HCT116 (cell line): ENCODE measurements at regions not wholly inside any gene's neighbourhood (a gene's known extent, or its start where the extent isn't known, plus 50 kb on each side); places are given as distances from the start of the nearest gene placed in this dataset.

Experiments used
- ATAC-seq: fragments of 200-7000 bp; cut with Tn5 transposase; 2 replicates; pipeline ENCODE4 v1.9.1; 2020; ENCODE audit warnings: mild to moderate bottlenecking, moderate library complexity
- BruUV-seq: library from RNA; stranded (reverse); fragments of 400-500 nt; replicated peaks from 2 replicates; lab custom pipeline; 2021; lab: Mats Ljungman, UMichigan
- CTCF ChIA-PET: fragments of 300-600 bp; sonication (Branson Sonifier 250); formaldehyde crosslinking; loops from one replicate; lab custom pipeline; 2021; ENCODE audit warnings: antibody characterized with exemption; lab: Charles Lee
- POLR2A ChIA-PET: fragments of 300-600, 350-600 bp; sonication (Branson Sonifier 250); formaldehyde crosslinking; loops from one replicate; lab custom pipeline; 2021; ENCODE audit warnings: antibody characterized with exemption; lab: Charles Lee
- RAD21 ChIA-PET, 2 experiments: fragments of 300-600 bp; sonication (Branson Sonifier 250); formaldehyde crosslinking; loops; one replicate each; lab custom pipeline; 2023; ENCODE audit warnings: low total read pairs in 2 of 2; ENCODE audit not compliant: uncharacterized antibody in 2 of 2, unreplicated experiment in 2 of 2, low non-redundant PET in 1 of 2; lab: Charles Lee
- DNase-seq: peaks from one replicate; pipeline ENCODE4 v3.0.0-alpha.2; 2010; ENCODE audit warnings: low read depth, low spot score
- H2AFZ ChIP-seq: fragments of 200-600 bp; shearing (Covaris generic), sonication (generic); 2 replicates; pipeline ENCODE4 v1.6.1; 2017; ENCODE audit warnings: low read depth, mixed run types, mixed read lengths, antibody characterized with exemption, low read length; ENCODE audit not compliant: poor library complexity, severe bottlenecking
- H3K27ac ChIP-seq: 2 replicates; pipeline ENCODE4 v1.5.1; 2012; ENCODE audit warnings: low read depth, low read length
- H3K27me3 ChIP-seq: fragments of 200-600 bp; sonication (generic); 2 replicates; pipeline ENCODE4 v1.6.1; 2016; ENCODE audit warnings: mixed run types, low read length, mixed read lengths; ENCODE audit not compliant: insufficient read depth
- H3K36me3 ChIP-seq, 2 experiments: fragments of 200-500 bp in 1 of 2; fragments of 200-600 bp in 1 of 2; sonication (Bioruptor generic) in 1 of 2; sonication (generic) in 1 of 2; 2 replicates each; pipeline versions ENCODE4 v1.5.1 to v1.6.1; 2014 to 2016; ENCODE audit warnings: low read length in 2 of 2, inconsistent platforms in 1 of 2, mixed read lengths in 1 of 2, mixed run types in 1 of 2; ENCODE audit not compliant: insufficient read depth in 2 of 2, control insufficient read depth in 1 of 2
- H3K4me1 ChIP-seq, 2 experiments: fragments of 200-600 bp in 1 of 2; sonication (generic) in 1 of 2; 2 replicates each; pipeline versions ENCODE4 v1.5.1 to v1.6.1; 2012 to 2017; ENCODE audit warnings: low read length in 2 of 2, inconsistent platforms in 1 of 2, mild to moderate bottlenecking in 1 of 2, mixed read lengths in 1 of 2, mixed run types in 1 of 2, moderate library complexity in 1 of 2; ENCODE audit not compliant: insufficient read depth in 2 of 2, control insufficient read depth in 1 of 2
- H3K4me2 ChIP-seq: fragments of 200-600 bp; sonication (generic); 2 replicates; pipeline ENCODE4 v1.6.1; 2017; ENCODE audit warnings: mixed run types, low read length, mixed read lengths
- H3K4me3 ChIP-seq, 2 experiments: fragments of 200-600 bp in 1 of 2; sonication (generic) in 1 of 2; replicated peaks in 1 of 2; 2 replicates each; pipeline ENCODE4 v1.5.1; 2011 to 2016; ENCODE audit warnings: low read length in 2 of 2, control low read depth in 1 of 2, low read depth in 1 of 2, mild to moderate bottlenecking in 1 of 2, mixed read lengths in 1 of 2, mixed run types in 1 of 2
- H3K79me2 ChIP-seq: fragments of 200-600 bp; sonication (generic); 2 replicates; pipeline ENCODE4 v1.6.1; 2017; ENCODE audit warnings: mild to moderate bottlenecking, mixed run types, low read length, moderate library complexity, mixed read lengths; ENCODE audit not compliant: insufficient read depth
- H3K9ac ChIP-seq: fragments of 200-600 bp; sonication (generic); 2 replicates; pipeline ENCODE4 v1.6.1; 2016; ENCODE audit warnings: low read length, mixed read lengths
- H3K9me2 ChIP-seq: fragments of 200-600 bp; sonication (generic), shearing (Covaris generic); 2 replicates; pipeline ENCODE4 v1.6.1; 2017; ENCODE audit warnings: mixed run types, mild to moderate bottlenecking, moderate library complexity; ENCODE audit not compliant: insufficient read depth
- H3K9me3 ChIP-seq, 2 experiments: fragments of 200-500 bp in 1 of 2; fragments of 200-600 bp in 1 of 2; sonication (Bioruptor generic) in 1 of 2; sonication (generic) in 1 of 2; 2 replicates each; pipeline ENCODE4 v1.6.1; 2014 to 2017; ENCODE audit warnings: low read length in 2 of 2, mixed read lengths in 2 of 2, inconsistent platforms in 1 of 2, low read depth in 1 of 2, mild to moderate bottlenecking in 1 of 2, mixed run types in 1 of 2, moderate library complexity in 1 of 2; ENCODE audit not compliant: control insufficient read depth in 1 of 2, insufficient read depth in 1 of 2
- H4K20me1 ChIP-seq: fragments of 200-600 bp; sonication (generic), shearing (Covaris generic); 2 replicates; pipeline ENCODE4 v1.6.1; 2017; ENCODE audit warnings: mixed run types, mild to moderate bottlenecking, moderate library complexity; ENCODE audit not compliant: insufficient read depth
- CBX3 ChIP-seq: IDR thresholded peaks from 2 replicates; pipeline ENCODE4 v1.6.1; 2012; ENCODE audit warnings: low read depth
- EGR1 ChIP-seq: IDR thresholded peaks from 2 replicates; pipeline ENCODE4 v1.6.1; 2012; ENCODE audit warnings: low read depth
- ELF1 ChIP-seq: IDR thresholded peaks from 2 replicates; pipeline ENCODE4 v1.6.1; 2012; ENCODE audit warnings: low read depth, borderline replicate concordance
- EZH2 ChIP-seq: fragments of 200-600 bp; sonication (generic); IDR thresholded peaks from 2 replicates; pipeline ENCODE4 v1.6.1; 2017; ENCODE audit warnings: antibody characterized with exemption, mixed run types
- EZH2phosphoT487 ChIP-seq: fragments of 200-600 bp; IDR thresholded peaks from 2 replicates; pipeline ENCODE4 v1.6.1; 2018; ENCODE audit warnings: antibody characterized with exemption, borderline replicate concordance
- FOSL1 ChIP-seq: IDR thresholded peaks from 2 replicates; pipeline ENCODE4 v1.6.1; 2012; ENCODE audit warnings: low read depth
- JUND ChIP-seq: IDR thresholded peaks from 2 replicates; pipeline ENCODE4 v1.6.1; 2012
- POLR2A ChIP-seq: IDR thresholded peaks from 2 replicates; pipeline ENCODE4 v1.7.0; 2011; ENCODE audit warnings: borderline replicate concordance; ENCODE audit not compliant: insufficient read depth, insufficient read length; ENCODE audit errors: extremely low read depth
- POLR2AphosphoS5 ChIP-seq: IDR thresholded peaks from 2 replicates; pipeline ENCODE4 v1.6.1; 2011; ENCODE audit warnings: mild to moderate bottlenecking, low read depth, low read length, moderate library complexity
- SRF ChIP-seq: IDR thresholded peaks from 2 replicates; pipeline ENCODE4 v1.6.1; 2012; ENCODE audit warnings: low read depth
- TCF7L2 ChIP-seq: IDR thresholded peaks from 2 replicates; pipeline ENCODE4 v1.7.0; 2011; ENCODE audit warnings: borderline replicate concordance, inconsistent platforms; ENCODE audit not compliant: insufficient read depth, insufficient read length; ENCODE audit errors: extremely low read depth
- YY1 ChIP-seq: IDR thresholded peaks from 2 replicates; pipeline ENCODE4 v1.6.1; 2011; ENCODE audit warnings: low read length, low read depth, moderate library complexity, mild to moderate bottlenecking; ENCODE audit not compliant: insufficient replicate concordance; ENCODE audit errors: extremely low read depth
- ZFX ChIP-seq: fragments of 450-650 bp; IDR thresholded peaks from 2 replicates; pipeline ENCODE4 v1.6.1; 2017
- ZNF274 ChIP-seq: fragments of 200-500 bp; sonication (Bioruptor generic); IDR thresholded peaks from 2 replicates; pipeline ENCODE4 v1.6.1; 2014; ENCODE audit warnings: mild to moderate bottlenecking, low read depth, low read length, inconsistent platforms
- intact Hi-C: fragments of 100-400 bp; cut with micrococcal nuclease; formaldehyde crosslinking; loops from 2 replicates; pipeline ENCODE4 v1.10.0; 2022
- TF ChIP-seq, protein P1 (sequence below): IDR thresholded peaks from 2 replicates; pipeline ENCODE4 v1.6.1; 2012; ENCODE audit warnings: low read depth
- TF ChIP-seq, protein P2 (sequence below): IDR thresholded peaks from 2 replicates; pipeline ENCODE4 v1.6.1; 2012
- TF ChIP-seq, protein P3 (sequence below), 3 experiments: fragments of 200-600 bp in 1 of 3; sonication (generic) in 1 of 3; IDR thresholded peaks in 2 of 3; conservative IDR thresholded peaks in 1 of 3; 2 replicates each; pipeline ENCODE4 v1.5.1; 2012 to 2017; ENCODE audit warnings: low read depth in 2 of 3, low read length in 2 of 3, antibody characterized with exemption in 1 of 3, borderline replicate concordance in 1 of 3, control low read depth in 1 of 3, mild to moderate bottlenecking in 1 of 3, mixed read lengths in 1 of 3, mixed run types in 1 of 3, moderate library complexity in 1 of 3; ENCODE audit not compliant: insufficient read depth in 1 of 3
- TF ChIP-seq, protein P4 (sequence below): IDR thresholded peaks from 2 replicates; pipeline ENCODE4 v1.6.1; 2011; ENCODE audit warnings: mild to moderate bottlenecking, low read length, moderate library complexity; ENCODE audit not compliant: insufficient replicate concordance; ENCODE audit errors: extremely low read depth

DNA sequence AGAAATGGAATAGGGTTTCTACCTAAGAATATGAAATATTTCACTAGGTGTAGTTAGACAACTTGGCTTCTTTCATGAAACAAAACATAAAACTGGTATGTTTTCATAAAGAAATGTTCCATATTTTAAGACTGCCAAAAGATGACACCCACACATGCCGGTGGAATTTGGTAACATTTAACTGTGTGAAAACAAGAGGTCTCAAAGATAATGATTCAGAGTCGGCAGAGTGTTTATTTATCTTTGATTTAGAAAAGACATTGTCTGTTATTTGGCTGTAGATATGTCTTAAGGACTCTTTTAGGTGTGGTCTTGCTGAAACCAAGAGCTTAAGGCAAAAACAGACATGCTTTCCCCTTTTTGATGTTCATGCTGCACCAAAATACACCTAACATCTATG is 63.5 kb upstream of the FN1 start:
- RAD21 ChIA-PET = no interaction called here
- CTCF ChIA-PET = no interaction called here
- Histone ChIP-seq H3K9me2 (no peaks in the 10 kb centered on the region), H2AFZ (no peak overlapping the region), H3K27ac (no peak overlapping the region), H3K36me3 (no peaks in the 10 kb centered on the region), H3K27me3 (no peaks in the 10 kb centered on the region), H3K9ac (no peak overlapping the region), H3K4me1 (no peaks in the 10 kb centered on the region), H3K4me3 (no peak overlapping the region), H3K4me2 (no peak overlapping the region), H3K9me3 (no peaks in the 10 kb centered on the region), H4K20me1 (no peaks in the 10 kb centered on the region), H3K79me2 (no peaks in the 10 kb centered on the region)
- intact Hi-C loops = no loop called here
- TF ChIP-seq POLR2AphosphoS5 = no peak
- no peak for TF ChIP-seq YY1
- no peak for TF ChIP-seq EZH2
- TF ChIP-seq, protein P1, sequence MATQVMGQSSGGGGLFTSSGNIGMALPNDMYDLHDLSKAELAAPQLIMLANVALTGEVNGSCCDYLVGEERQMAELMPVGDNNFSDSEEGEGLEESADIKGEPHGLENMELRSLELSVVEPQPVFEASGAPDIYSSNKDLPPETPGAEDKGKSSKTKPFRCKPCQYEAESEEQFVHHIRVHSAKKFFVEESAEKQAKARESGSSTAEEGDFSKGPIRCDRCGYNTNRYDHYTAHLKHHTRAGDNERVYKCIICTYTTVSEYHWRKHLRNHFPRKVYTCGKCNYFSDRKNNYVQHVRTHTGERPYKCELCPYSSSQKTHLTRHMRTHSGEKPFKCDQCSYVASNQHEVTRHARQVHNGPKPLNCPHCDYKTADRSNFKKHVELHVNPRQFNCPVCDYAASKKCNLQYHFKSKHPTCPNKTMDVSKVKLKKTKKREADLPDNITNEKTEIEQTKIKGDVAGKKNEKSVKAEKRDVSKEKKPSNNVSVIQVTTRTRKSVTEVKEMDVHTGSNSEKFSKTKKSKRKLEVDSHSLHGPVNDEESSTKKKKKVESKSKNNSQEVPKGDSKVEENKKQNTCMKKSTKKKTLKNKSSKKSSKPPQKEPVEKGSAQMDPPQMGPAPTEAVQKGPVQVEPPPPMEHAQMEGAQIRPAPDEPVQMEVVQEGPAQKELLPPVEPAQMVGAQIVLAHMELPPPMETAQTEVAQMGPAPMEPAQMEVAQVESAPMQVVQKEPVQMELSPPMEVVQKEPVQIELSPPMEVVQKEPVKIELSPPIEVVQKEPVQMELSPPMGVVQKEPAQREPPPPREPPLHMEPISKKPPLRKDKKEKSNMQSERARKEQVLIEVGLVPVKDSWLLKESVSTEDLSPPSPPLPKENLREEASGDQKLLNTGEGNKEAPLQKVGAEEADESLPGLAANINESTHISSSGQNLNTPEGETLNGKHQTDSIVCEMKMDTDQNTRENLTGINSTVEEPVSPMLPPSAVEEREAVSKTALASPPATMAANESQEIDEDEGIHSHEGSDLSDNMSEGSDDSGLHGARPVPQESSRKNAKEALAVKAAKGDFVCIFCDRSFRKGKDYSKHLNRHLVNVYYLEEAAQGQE = no peak
- TF ChIP-seq EZH2phosphoT487 = no peak
- no peak for TF ChIP-seq ELF1
- no peak for TF ChIP-seq TCF7L2
- TF ChIP-seq, protein P2, sequence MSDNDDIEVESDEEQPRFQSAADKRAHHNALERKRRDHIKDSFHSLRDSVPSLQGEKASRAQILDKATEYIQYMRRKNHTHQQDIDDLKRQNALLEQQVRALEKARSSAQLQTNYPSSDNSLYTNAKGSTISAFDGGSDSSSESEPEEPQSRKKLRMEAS = no peak
- no peak for TF ChIP-seq ZNF274
- TF ChIP-seq ZFX = no peak
- TF ChIP-seq POLR2A = no peak
- no peak for TF ChIP-seq FOSL1
- no peak for TF ChIP-seq EGR1
- TF ChIP-seq SRF = no peak
- TF ChIP-seq, protein P3, sequence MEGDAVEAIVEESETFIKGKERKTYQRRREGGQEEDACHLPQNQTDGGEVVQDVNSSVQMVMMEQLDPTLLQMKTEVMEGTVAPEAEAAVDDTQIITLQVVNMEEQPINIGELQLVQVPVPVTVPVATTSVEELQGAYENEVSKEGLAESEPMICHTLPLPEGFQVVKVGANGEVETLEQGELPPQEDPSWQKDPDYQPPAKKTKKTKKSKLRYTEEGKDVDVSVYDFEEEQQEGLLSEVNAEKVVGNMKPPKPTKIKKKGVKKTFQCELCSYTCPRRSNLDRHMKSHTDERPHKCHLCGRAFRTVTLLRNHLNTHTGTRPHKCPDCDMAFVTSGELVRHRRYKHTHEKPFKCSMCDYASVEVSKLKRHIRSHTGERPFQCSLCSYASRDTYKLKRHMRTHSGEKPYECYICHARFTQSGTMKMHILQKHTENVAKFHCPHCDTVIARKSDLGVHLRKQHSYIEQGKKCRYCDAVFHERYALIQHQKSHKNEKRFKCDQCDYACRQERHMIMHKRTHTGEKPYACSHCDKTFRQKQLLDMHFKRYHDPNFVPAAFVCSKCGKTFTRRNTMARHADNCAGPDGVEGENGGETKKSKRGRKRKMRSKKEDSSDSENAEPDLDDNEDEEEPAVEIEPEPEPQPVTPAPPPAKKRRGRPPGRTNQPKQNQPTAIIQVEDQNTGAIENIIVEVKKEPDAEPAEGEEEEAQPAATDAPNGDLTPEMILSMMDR (IDR thresholded peaks at IDR 0.05 in 2 of 3, conservative IDR thresholded peaks at IDR 0.05 in 1 of 3; ENCODE audit: borderline replicate concordance in 1 of 3, insufficient read depth in 1 of 3, low read depth in 2 of 3, low read length in 2 of 3) = no peak
- no peak for TF ChIP-seq JUND
- TF ChIP-seq, protein P4, sequence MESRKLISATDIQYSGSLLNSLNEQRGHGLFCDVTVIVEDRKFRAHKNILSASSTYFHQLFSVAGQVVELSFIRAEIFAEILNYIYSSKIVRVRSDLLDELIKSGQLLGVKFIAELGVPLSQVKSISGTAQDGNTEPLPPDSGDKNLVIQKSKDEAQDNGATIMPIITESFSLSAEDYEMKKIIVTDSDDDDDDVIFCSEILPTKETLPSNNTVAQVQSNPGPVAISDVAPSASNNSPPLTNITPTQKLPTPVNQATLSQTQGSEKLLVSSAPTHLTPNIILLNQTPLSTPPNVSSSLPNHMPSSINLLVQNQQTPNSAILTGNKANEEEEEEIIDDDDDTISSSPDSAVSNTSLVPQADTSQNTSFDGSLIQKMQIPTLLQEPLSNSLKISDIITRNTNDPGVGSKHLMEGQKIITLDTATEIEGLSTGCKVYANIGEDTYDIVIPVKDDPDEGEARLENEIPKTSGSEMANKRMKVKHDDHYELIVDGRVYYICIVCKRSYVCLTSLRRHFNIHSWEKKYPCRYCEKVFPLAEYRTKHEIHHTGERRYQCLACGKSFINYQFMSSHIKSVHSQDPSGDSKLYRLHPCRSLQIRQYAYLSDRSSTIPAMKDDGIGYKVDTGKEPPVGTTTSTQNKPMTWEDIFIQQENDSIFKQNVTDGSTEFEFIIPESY = no peak
- TF ChIP-seq CBX3 = no peak
- POLR2A ChIA-PET = no interaction called here
- ATAC-seq = no peak
- no peak for DNase-seq
- no TSS peak for BruUV-seq
